Keratinocyte (primary cell): ENCODE measurements at regions not wholly inside any gene's neighbourhood (a gene's known extent, or its start where the extent isn't known, plus 50 kb on each side); places are given as distances from the start of the nearest gene placed in this dataset.

Experiments used
- DNase-seq: peaks from one replicate; pipeline ENCODE4 v3.0.0-alpha.2; 2011; ENCODE audit warnings: low read depth, missing footprints, low spot score
- FAIRE-seq: peaks from 2 replicates; lab custom pipeline; 2011; peaks lifted over from hg19 to GRCh38; lab: Jason Lieb, UNC
- H2AFZ ChIP-seq: 2 replicates; pipeline ENCODE4 v1.6.0; 2012; ENCODE audit warnings: low read length, control low read depth, inconsistent platforms; ENCODE audit not compliant: control insufficient read depth
- H3K27ac ChIP-seq: 2 replicates; pipeline ENCODE4 v1.5.1; 2011; ENCODE audit warnings: low read length; ENCODE audit not compliant: control insufficient read depth, insufficient read depth
- H3K27me3 ChIP-seq: 3 replicates; pipeline ENCODE4 v1.6.0; 2011; ENCODE audit warnings: low read length; ENCODE audit not compliant: control insufficient read depth, insufficient read depth; ENCODE audit errors: extremely low read depth
- H3K36me3 ChIP-seq, 2 experiments: 2 replicates in 1 of 2; 3 replicates in 1 of 2; pipeline ENCODE4 v1.5.1; 2011; ENCODE audit warnings: low read length in 2 of 2, mild to moderate bottlenecking in 1 of 2; ENCODE audit not compliant: control insufficient read depth in 2 of 2, insufficient read depth in 2 of 2; ENCODE audit errors: extremely low read depth in 1 of 2
- H3K4me1 ChIP-seq: 3 replicates; pipeline ENCODE4 v1.5.1; 2011; ENCODE audit warnings: low read length; ENCODE audit not compliant: control insufficient read depth, insufficient read depth; ENCODE audit errors: extremely low read depth
- H3K4me2 ChIP-seq: 3 replicates; pipeline ENCODE4 v1.6.0; 2011; ENCODE audit warnings: low read depth, low read length; ENCODE audit not compliant: control insufficient read depth, insufficient read depth; ENCODE audit errors: extremely low read depth
- H3K4me3 ChIP-seq, 3 experiments: fragments of 200-600 bp in 1 of 3; sonication (generic) in 1 of 3; 2 replicates in 2 of 3; 3 replicates in 1 of 3; pipeline ENCODE4 v1.5.1; 2011 to 2016; ENCODE audit warnings: low read length in 3 of 3, mild to moderate bottlenecking in 3 of 3, control low read depth in 2 of 3, inconsistent platforms in 1 of 3, low read depth in 1 of 3, mixed read lengths in 1 of 3, mixed run types in 1 of 3, moderate library complexity in 1 of 3; ENCODE audit not compliant: control insufficient read depth in 2 of 3, insufficient read depth in 2 of 3; ENCODE audit errors: extremely low read depth in 1 of 3
- H3K79me2 ChIP-seq: 2 replicates; pipeline ENCODE4 v1.6.0; 2012; ENCODE audit warnings: low read length; ENCODE audit not compliant: control insufficient read depth, insufficient read depth
- H3K9ac ChIP-seq: 3 replicates; pipeline ENCODE4 v1.6.0; 2011; ENCODE audit warnings: low read length; ENCODE audit not compliant: control insufficient read depth, insufficient read depth; ENCODE audit errors: extremely low read depth
- H3K9me1 ChIP-seq: 3 replicates; pipeline ENCODE4 v1.6.0; 2011; ENCODE audit warnings: low read length; ENCODE audit not compliant: control insufficient read depth, insufficient read depth; ENCODE audit errors: extremely low read depth
- H3K9me3 ChIP-seq: 2 replicates; pipeline ENCODE4 v1.5.1; 2012; ENCODE audit warnings: low read depth, low read length; ENCODE audit not compliant: control insufficient read depth
- H4K20me1 ChIP-seq: 3 replicates; pipeline ENCODE4 v1.6.0; 2011; ENCODE audit warnings: low read length; ENCODE audit not compliant: control insufficient read depth, insufficient read depth; ENCODE audit errors: extremely low read depth
- CTCF ChIP-seq, 3 experiments: IDR thresholded peaks in 1 of 3; conservative IDR thresholded peaks in 1 of 3; optimal IDR thresholded peaks in 1 of 3; 2 replicates in 2 of 3; 3 replicates in 1 of 3; pipeline versions ENCODE3 to v1.5.1; 2011; ENCODE audit warnings: low read length in 3 of 3, mild to moderate bottlenecking in 3 of 3, moderate library complexity in 2 of 3, control low read depth in 1 of 3, inconsistent platforms in 1 of 3; ENCODE audit not compliant: insufficient read depth in 2 of 3; ENCODE audit errors: extremely low read depth in 1 of 3
- EZH2 ChIP-seq: IDR thresholded peaks from one replicate; pipeline ENCODE4 v1.6.1; 2012; ENCODE audit warnings: inconsistent platforms, mild to moderate bottlenecking, low read length, moderate library complexity
- dilution Hi-C: fragments of 300-500 bp; cut with MboI; formaldehyde crosslinking; loops from one replicate; pipeline ENCODE4 v1.7.0; 2020; ENCODE audit warnings: low sequenced_read_pairs; ENCODE audit not compliant: extremely low pct_ligation_motif_present

- dilution Hi-C loops: no loop called here
- no peaks in the 10 kb centered on the region for H4K20me1 ChIP-seq
Observed at GRCh38 chr1:177784409-177784808, 185.4 kb downstream of the SEC16B start.

GRCh38 chr1:177783051-177783450, 186.8 kb downstream of the SEC16B start:
- DNase-seq: no peak
- Histone ChIP-seq H3K4me3 (no peak overlapping the region), H3K9ac (no peak overlapping the region)

More at GRCh38 chr1:177784409-177784808, 185.4 kb downstream of the SEC16B start:
- Histone ChIP-seq H3K9me3 (no peaks in the 10 kb centered on the region), H3K27me3 (no peaks in the 10 kb centered on the region), H3K4me1 (no peaks in the 10 kb centered on the region), H3K36me3 (no peaks in the 10 kb centered on the region), H3K27ac (no peak overlapping the region), H3K79me2 (no peaks in the 10 kb centered on the region), H3K9ac (no peak overlapping the region), H3K4me2 (no peak overlapping the region), H2AFZ (no peak overlapping the region), H3K9me1 (no peaks in the 10 kb centered on the region), H3K4me3 (no peak overlapping the region)
- DNase-seq (no peak), FAIRE-seq (no peak)
- TF ChIP-seq CTCF (optimal IDR thresholded peaks at IDR 0.05 in 1 of 3, IDR thresholded peaks at IDR 0.05 in 1 of 3, conservative IDR thresholded peaks at IDR 0.05 in 1 of 3; ENCODE audit: extremely low read depth in 1 of 3, insufficient read depth in 2 of 3, low read length in 3 of 3) (no peak), EZH2 (no peak)

More at GRCh38 chr1:177783051-177783450, 186.8 kb downstream of the SEC16B start:
- Histone ChIP-seq H2AFZ (no peak overlapping the region), H4K20me1 (no peaks in the 10 kb centered on the region), H3K27me3 (no peaks in the 10 kb centered on the region), H3K36me3 (no peaks in the 10 kb centered on the region), H3K4me1 (no peaks in the 10 kb centered on the region), H3K9me1 (no peaks in the 10 kb centered on the region), H3K4me2 (no peak overlapping the region), H3K9me3 (no peaks in the 10 kb centered on the region), H3K27ac (no peak overlapping the region), H3K79me2 (no peaks in the 10 kb centered on the region)
- no peak for FAIRE-seq
- dilution Hi-C loops: no loop called here
- TF ChIP-seq CTCF (optimal IDR thresholded peaks at IDR 0.05 in 1 of 3, IDR thresholded peaks at IDR 0.05 in 1 of 3, conservative IDR thresholded peaks at IDR 0.05 in 1 of 3; ENCODE audit: extremely low read depth in 1 of 3, insufficient read depth in 2 of 3, low read length in 3 of 3) (no peak), EZH2 (no peak)
